AG10803 (cell line): ENCODE measurements at regions not wholly inside any gene's neighbourhood (a gene's known extent, or its start where the extent isn't known, plus 50 kb on each side); places are given as distances from the start of the nearest gene placed in this dataset.
A peak's percentile ranks its signal among the peaks of the same experiment; 100 is the strongest.
"Not testable (repeated sequence)": the region's sequence is repeated elsewhere in the genome, so short reads cannot be mapped to it uniquely, and the experiment has no call there.

Experiments used
- DNase-seq: peaks from one replicate; pipeline ENCODE4 v3.0.0; 2010; ENCODE audit warnings: low read depth
- H3K4me3 ChIP-seq: 2 replicates; pipeline ENCODE4 v1.5.1; 2011; ENCODE audit warnings: mild to moderate bottlenecking, low read length, control low read depth
- CTCF ChIP-seq: conservative IDR thresholded peaks from 2 replicates; pipeline ENCODE4 v1.5.1; 2011; ENCODE audit warnings: mild to moderate bottlenecking, low read length, control low read depth, inconsistent platforms

GRCh38 chr12:69042970-69043369 is 110.0 kb upstream of the CPM start:
- no peak overlapping the region for H3K4me3 ChIP-seq
- no peak for TF ChIP-seq CTCF
- no peak for DNase-seq

- H3K4me3 ChIP-seq: no peak overlapping the region
- no peak for DNase-seq
- no peak for TF ChIP-seq CTCF
Observed at GRCh38 chr12:69044887-69045286, 111.9 kb upstream of the CPM start.

- DNase-seq: no peak
- TF ChIP-seq CTCF: no peak
- H3K4me3 ChIP-seq: no peak overlapping the region
Observed at GRCh38 chr12:69045430-69045829, 112.5 kb upstream of the CPM start.

- no peak overlapping the region for H3K4me3 ChIP-seq
- peak; percentile 26 for DNase-seq
- no peak for TF ChIP-seq CTCF
Observed at GRCh38 chr12:69046363-69046762, 113.4 kb upstream of the CPM start.

- no peak for DNase-seq
- no peak for TF ChIP-seq CTCF
Observed at GRCh38 chr12:69046920-69047319, 113.9 kb upstream of the CPM start.

GRCh38 chr12:69047990-69048389 is 115.0 kb upstream of the CPM start:
- DNase-seq: no peak
- no peak overlapping the region for H3K4me3 ChIP-seq
- no peak for TF ChIP-seq CTCF

More at GRCh38 chr12:69046920-69047319, 113.9 kb upstream of the CPM start:
- no peak overlapping the region for H3K4me3 ChIP-seq

GRCh38 chr12:69049855-69050254 is 116.9 kb upstream of the CPM start:
- DNase-seq, H3K4me3 ChIP-seq: not testable (repeated sequence)
